ENCODE measurements at regions not wholly inside any gene's neighbourhood (a gene's known extent, or its start where the extent isn't known, plus 50 kb on each side); places are given as distances from the start of the nearest gene placed in this dataset.

GRCh38 chr4:63795301-63795700 lies 613.9 kb downstream of the TECRL start:
- DNase-seq: no peak

- no peak for DNase-seq
These were observed 618.9 kb downstream of the TECRL start for GRCh38 chr4:63790377-63790776.

- no peak for DNase-seq
These were observed 621.0 kb downstream of the TECRL start for GRCh38 chr4:63788271-63788670.

- no peak for DNase-seq
These were observed 621.9 kb downstream of the TECRL start for GRCh38 chr4:63787326-63787725.

- no peak for DNase-seq
These were observed 623.1 kb downstream of the TECRL start for GRCh38 chr4:63786171-63786570.

GRCh38 chr4:63784822-63785221 lies 624.4 kb downstream of the TECRL start:
- DNase-seq: no peak

GRCh38 chr4:63777601-63778000 lies 631.6 kb downstream of the TECRL start:
- no peak for DNase-seq

- DNase-seq: no peak
These were observed 644.9 kb downstream of the TECRL start for GRCh38 chr4:63764400-63764799.

GRCh38 chr4:63757929-63758328 lies 651.3 kb downstream of the TECRL start:
- DNase-seq: no peak

GRCh38 chr4:63742882-63743281 lies 666.4 kb downstream of the TECRL start:
- DNase-seq: no peak

- no peak for DNase-seq
These were observed 679.7 kb downstream of the TECRL start for GRCh38 chr4:63729519-63729918.

- no peak for DNase-seq
These were observed 680.6 kb downstream of the TECRL start for GRCh38 chr4:63728480-63729177.

- no peak for DNase-seq
These were observed 691.9 kb downstream of the TECRL start for GRCh38 chr4:63717384-63717783.

- DNase-seq: no peak
These were observed 700.6 kb downstream of the TECRL start for GRCh38 chr4:63708661-63709060.

GRCh38 chr4:63700569-63700968 lies 708.7 kb downstream of the TECRL start:
- DNase-seq: no peak

- no peak for DNase-seq
These were observed 715.9 kb downstream of the TECRL start for GRCh38 chr4:63693321-63693720.

- DNase-seq: no peak
These were observed 730.8 kb downstream of the TECRL start for GRCh38 chr4:63678358-63678931.

- DNase-seq: no peak
These were observed 738.5 kb downstream of the TECRL start for GRCh38 chr4:63670735-63671134.

GRCh38 chr4:63663870-63664269 lies 745.4 kb downstream of the TECRL start:
- no peak for DNase-seq

- no peak for DNase-seq
These were observed 764.9 kb downstream of the TECRL start for GRCh38 chr4:63644396-63644795.

- no peak for DNase-seq
These were observed 772.0 kb downstream of the TECRL start for GRCh38 chr4:63637270-63637669.

- DNase-seq: no peak
These were observed 776.4 kb downstream of the TECRL start for GRCh38 chr4:63632858-63633257.

GRCh38 chr4:63620271-63620670 lies 789.0 kb downstream of the TECRL start:
- no peak for DNase-seq

- DNase-seq: no peak
These were observed 789.5 kb downstream of the TECRL start for GRCh38 chr4:63619771-63620170.

Data from NK-92 treated with Interleukin-12 subunit alpha and Interleukin-12 subunit beta, amount 100 ng/mL, for 24 hours (cell line).